ENCODE measurements at regions not wholly inside any gene's neighbourhood (a gene's known extent, or its start where the extent isn't known, plus 50 kb on each side); places are given as distances from the start of the nearest gene placed in this dataset.
A peak's percentile ranks its signal among the peaks of the same experiment; 100 is the strongest.
"Not testable (repeated sequence)": the region's sequence is repeated elsewhere in the genome, so short reads cannot be mapped to it uniquely, and the experiment has no call there.

- peak; percentile 2 to 11 for DNase-seq
Measured at GRCh38 chr18:2223849-2224248, 347.5 kb downstream of the METTL4 start.

GRCh38 chr18:2236232-2236631 lies 335.1 kb downstream of the METTL4 start:
- no peak for DNase-seq

DNA sequence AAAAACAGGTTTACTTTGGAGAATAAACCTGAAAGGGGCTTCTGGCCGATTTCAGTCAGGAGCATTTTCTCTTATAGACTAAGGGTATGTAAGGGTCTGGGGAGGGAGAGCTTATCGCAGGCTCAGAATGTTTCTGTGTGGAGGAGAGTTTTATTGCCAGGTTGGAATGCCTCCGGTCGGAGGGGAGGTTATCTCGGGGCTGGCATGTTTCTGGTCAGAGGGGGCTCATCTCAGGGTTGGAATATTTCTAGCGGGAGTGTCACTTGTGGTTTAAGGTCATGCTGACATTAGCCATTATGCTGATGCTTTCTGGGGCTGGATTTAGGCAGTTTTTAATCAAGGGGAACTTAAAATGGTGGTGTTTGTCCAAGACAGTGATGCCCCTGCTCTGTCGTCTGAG lies 333.6 kb downstream of the METTL4 start:
- no peak for DNase-seq

DNA sequence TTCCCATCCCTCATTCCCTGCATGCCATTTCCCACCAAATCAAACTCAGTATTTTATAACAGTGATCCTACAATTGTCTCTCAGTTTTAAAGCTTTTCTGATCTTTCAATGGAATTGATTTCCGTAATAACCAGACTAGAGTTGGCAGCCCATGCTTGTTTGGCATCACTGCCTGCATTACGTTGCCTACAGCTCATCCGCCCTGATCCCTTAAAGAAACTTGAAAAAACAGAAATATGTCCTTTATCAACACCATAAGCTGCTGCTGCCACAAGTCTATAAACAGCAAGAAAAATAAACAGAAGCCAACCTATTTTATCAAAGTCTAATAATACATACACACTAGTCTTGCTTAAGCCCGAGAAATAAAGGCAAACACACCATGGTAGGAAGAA lies 331.0 kb downstream of the METTL4 start:
- DNase-seq: no peak

DNA sequence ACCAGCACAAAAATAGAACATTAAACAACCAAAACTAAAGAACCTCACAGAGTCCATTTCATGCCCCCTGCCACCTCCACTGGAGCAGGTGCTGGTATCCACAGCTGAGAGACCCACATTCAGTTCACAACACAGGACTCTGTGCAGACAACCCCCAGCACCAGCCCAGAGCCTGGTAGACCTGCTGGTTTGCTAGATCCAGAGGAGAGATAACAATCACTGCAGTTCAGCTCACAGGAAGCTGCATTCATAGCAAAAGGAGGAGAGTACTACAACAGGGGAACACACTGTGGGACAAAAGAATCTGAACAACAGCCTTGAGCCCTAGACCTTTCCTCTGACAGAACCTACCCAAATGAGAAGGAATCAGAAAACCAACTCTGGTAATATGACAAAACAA lies 326.7 kb downstream of the METTL4 start:
- no peak for DNase-seq

GRCh38 chr18:2247101-2247500 lies 324.2 kb downstream of the METTL4 start:
- DNase-seq: not testable (repeated sequence)

DNA sequence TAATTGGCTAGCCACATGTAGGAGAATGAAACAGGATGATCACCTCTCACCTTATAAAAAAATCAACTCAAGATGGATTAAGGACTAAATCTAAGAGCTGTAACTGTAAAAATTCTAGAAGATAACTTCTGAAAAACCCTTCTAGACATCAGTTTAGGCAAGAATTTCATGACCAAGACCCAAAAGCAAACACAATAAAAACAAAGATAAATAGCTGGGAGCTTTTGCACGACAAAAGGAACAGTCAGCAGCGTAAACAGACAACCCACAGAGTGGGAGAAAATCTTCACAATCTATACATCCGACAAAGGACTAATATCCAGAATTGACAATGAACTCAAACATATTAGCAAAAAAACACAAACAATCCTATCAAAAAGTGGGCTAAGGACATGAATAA lies 316.3 kb downstream of the METTL4 start:
- no peak for DNase-seq

- DNase-seq: no peak
Measured at GRCh38 chr18:2256577-2256976, 314.7 kb downstream of the METTL4 start.

GRCh38 chr18:2258954-2259353 lies 312.4 kb downstream of the METTL4 start:
- no peak for DNase-seq

DNA sequence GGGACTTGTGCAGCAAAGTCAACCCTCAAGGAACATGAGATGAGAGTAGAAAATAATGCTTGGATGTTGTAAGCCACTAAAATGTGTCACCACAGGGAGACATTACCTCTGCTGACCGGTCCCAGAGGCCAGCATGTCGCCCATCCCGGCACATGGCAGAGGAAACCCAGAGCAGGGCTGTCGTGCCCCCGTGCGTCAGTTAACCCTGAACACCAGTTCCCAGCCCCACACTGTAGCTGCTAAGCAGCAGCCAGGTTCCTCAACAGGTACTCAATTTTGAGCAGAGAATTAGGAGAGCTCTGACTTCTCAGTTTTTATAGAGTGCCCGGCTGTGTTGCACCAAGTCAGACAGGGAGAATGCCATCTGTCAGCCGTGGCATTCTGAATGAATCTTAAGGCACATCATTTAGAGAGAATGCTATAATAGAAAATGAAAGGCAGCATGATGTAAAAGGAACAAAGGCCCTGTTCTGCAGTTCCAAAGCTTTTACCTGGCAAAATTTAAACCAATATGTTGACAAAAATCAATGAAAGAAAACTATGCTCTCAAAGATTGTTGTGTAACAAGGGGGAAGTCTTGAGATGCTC lies 307.9 kb downstream of the METTL4 start:
- no peak for DNase-seq

DNA sequence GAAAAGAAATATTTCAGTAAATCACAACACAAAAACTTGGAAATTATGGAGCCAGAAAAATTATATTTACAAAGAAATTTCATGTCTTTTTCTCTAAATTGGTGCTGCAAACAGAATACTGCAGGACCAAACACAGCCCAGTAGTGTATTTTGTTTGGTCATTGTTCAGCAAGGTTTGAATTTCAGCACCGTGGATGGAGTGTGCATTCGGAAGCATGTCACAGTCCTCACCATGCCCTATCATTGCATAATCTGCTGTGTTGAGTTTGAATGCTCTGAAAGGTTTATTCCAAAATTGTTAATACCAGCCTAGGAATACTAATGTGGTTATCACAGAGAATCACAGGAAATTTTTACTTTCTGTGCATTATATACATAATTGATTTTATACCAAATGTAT lies 296.7 kb downstream of the METTL4 start:
- no peak for DNase-seq

- DNase-seq: no peak
Measured at GRCh38 chr18:2281086-2281485, 290.2 kb downstream of the METTL4 start.

GRCh38 chr18:2281523-2282199 lies 289.6 kb downstream of the METTL4 start:
- DNase-seq: no peak

GRCh38 chr18:2293109-2293839 lies 278.0 kb downstream of the METTL4 start:
- no peak for DNase-seq

GRCh38 chr18:2301316-2301715 lies 270.0 kb downstream of the METTL4 start:
- DNase-seq: no peak

GRCh38 chr18:2302012-2302411 lies 269.3 kb downstream of the METTL4 start:
- no peak for DNase-seq

GRCh38 chr18:2302628-2303516 lies 268.4 kb downstream of the METTL4 start:
- no peak for DNase-seq

GRCh38 chr18:2303517-2304238 lies 267.6 kb downstream of the METTL4 start:
- DNase-seq: no peak

DNA sequence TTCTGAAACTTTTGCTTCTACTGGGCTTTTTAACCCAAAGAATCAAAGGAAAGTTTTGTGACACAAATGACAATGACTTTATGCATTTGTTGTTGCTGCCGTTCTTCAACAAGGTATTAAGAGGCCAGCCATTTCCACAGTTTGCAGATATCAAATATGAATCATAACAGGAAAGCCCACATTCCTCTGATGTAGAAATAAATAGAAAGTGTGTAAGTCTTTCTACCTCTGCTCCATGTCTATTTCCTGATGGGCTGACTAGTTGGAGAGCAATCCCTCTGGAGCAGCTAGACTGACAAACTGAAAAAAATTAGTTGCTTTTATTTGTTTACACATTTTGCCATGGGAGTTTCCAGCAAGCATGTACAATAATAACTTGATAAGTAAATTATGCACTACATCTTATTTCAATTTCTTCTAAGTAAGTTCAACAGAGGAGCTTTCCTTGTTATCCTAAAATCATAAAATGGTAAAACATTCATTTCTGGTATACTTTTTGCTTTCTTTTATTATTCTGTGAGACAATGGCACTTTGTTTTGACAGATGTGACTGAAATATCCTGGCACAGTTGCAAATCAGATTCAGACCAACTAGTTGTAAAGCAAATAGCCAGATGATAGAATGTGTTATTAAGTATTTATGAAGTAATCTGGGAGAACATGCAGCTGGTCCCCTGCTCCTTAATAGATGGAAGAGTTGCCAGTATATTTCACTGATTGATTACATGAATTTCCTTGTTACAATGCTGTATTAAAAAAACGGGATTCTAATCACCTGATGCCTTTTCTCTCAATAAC lies 266.7 kb downstream of the METTL4 start:
- peak; percentile 45 to 47 for DNase-seq

DNA sequence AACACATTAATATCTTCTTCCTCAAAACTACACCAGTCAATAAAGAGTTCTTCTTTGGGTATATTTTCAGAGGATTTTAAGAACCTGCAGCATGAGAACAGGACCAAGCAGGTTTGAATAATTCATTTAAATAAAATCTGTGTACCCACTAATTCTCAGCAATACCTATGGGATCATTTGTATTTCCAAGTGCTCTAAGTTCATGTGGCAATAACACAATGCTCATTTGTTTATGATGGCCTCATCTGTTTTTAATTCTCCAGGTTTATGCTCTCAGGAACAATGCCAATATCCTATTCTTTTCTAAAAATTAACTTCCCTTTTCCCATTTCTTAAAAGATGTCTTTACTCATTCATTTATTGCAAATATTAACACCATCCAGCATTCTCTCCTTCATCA lies 264.7 kb downstream of the METTL4 start:
- no peak for DNase-seq

GRCh38 chr18:2310886-2311285 lies 260.4 kb downstream of the METTL4 start:
- DNase-seq: no peak
